HG03460 (cell line): ENCODE measurements at regions not wholly inside any gene's neighbourhood (a gene's known extent, or its start where the extent isn't known, plus 50 kb on each side); places are given as distances from the start of the nearest gene placed in this dataset.
A peak's percentile ranks its signal among the peaks of the same experiment; 100 is the strongest.

ENCODE experiments used
- ATAC-seq: cut with Tn5 transposase; IDR thresholded peaks from one replicate; pipeline ENCODE4 v1.9.1; 2021; ENCODE audit not compliant: unreplicated experiment

- ATAC-seq, result no peak
These were observed 61.0 kb upstream of the PPFIA2 start for GRCh38 chr12:81819991-81820633.

- no peak for ATAC-seq
These were observed 56.5 kb upstream of the PPFIA2 start for GRCh38 chr12:81815611-81816010.

DNA sequence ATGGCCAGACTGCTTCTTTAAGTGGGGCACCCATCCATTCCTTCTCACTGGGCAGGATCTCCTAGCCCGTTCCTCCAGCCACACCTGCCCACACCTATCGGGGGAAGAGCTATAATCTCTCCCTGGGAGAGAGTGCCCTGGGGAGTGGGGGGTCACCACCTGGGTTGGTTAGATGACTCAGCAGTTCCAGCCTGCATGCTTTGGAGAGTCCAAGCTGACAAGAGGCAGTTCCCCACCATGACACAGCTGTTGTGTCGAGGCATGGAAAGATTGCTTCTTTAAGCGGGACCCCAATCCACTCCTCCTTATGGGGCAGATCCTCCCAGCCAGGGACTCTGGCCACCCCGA is 52.6 kb upstream of the PPFIA2 start:
- ATAC-seq, result no peak

- no peak for ATAC-seq
These were observed 52.1 kb upstream of the PPFIA2 start for GRCh38 chr12:81811061-81811777.

DNA sequence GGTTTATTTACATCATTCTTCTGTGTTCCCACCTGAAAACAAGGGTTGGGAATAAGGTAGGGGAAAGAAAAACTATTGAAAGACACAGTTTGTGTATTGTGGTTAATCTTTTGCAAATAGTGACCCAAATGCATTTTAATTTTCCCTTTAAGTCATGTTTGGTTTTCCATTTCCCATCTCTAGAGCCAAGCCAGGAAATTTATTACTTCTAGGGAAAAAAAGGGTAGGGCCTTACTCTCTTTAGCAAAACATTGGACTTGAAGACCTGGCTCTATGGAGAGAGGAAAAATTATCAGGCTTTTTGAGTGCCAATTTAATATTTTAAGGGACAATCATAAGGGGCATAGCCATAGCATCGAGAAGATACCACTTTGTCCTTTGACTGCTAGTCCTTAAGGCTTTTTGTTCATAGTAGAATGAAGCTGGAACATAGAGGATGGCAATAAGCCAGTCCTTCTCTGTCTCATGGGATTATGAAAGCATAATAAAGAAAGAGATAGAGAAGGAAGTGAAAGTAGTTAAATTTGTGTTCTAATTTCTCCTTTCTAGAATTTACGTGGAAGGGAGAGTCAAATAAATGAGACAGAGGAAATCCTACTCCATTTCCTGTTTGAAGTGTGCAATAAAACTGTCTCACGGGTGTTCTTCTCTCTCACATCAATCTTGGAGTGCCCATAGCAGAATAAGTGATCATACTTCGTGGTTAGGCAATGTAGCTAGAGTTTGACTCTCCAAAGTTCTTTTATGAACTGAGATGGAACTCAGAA is 50.9 kb upstream of the PPFIA2 start:
- ATAC-seq, result peak; percentile 80

DNA sequence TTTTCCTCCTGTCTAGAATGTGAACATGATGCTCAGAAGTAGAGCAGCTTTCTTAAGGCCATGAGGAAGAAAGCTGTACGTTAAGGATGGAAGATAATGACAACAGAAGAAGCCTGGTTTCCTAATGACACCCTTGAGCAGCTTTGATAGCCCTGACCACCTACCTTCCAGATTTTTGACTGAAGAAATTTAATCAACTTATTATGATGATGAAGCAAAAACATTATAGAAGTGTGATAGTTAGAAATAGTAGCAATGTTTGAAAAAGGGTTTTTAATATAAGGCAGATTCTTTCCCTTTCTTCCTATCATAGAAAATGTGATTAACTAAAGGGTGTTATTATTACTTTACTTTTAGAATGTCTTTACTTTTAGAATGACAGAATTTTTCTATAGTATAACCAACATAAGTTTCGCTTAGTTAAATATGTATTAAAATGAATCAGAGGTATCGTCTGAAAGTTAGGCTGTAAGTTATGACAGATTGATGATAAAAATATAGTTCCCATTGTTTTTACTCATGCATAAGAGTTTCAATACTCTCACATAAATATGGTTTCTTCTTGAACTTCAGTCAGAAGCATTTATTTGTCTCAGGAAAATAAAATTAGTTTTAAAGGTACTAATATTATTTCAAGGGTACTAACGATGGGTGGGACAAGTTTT is 50.1 kb upstream of the PPFIA2 start:
- no peak for ATAC-seq
